ENCODE measurements at regions not wholly inside any gene's neighbourhood (a gene's known extent, or its start where the extent isn't known, plus 50 kb on each side); places are given as distances from the start of the nearest gene placed in this dataset.

GRCh38 chr2:240326246-240326645 lies 109.2 kb upstream of the GPC1 start:
- no peaks in the 10 kb centered on the region for H3K36me3 ChIP-seq (ENCODE audit: control insufficient read depth in 2 of 4, insufficient read depth in 4 of 4, low read length in 3 of 4)
- no peak overlapping the region for H3K4ac ChIP-seq (replicated peaks; ENCODE audit: insufficient read length, low read depth, low read length)
- ChIA-PET POLR2A (ENCODE audit: partially characterized antibody) (no interaction called here), CTCF (ENCODE audit: partially characterized antibody) (no interaction called here)
- H4K91ac ChIP-seq (replicated peaks; ENCODE audit: insufficient read length, low read length): no peak overlapping the region
- no peak overlapping the region for H3K23ac ChIP-seq (ENCODE audit: insufficient read length)
- no peak overlapping the region for H3K18ac ChIP-seq (ENCODE audit: extremely low read depth, low read length)
- no peak overlapping the region for H2AFZ ChIP-seq (ENCODE audit: low read length)
- no peak overlapping the region for H3K9ac ChIP-seq (replicated peaks in 1 of 4; ENCODE audit: extremely low read depth in 1 of 4, low read depth in 3 of 4, low read length in 3 of 4)
- no peak overlapping the region for H4K8ac ChIP-seq (ENCODE audit: extremely low read depth, insufficient read depth, low read length)
- peaks cover 0 to 5% of the 10 kb centered on the region in 2 experiments; a peak in 2 of 4 replicates for H3K9me3 ChIP-seq (ENCODE audit: insufficient read depth in 2 of 2, low read depth in 1 of 2, low read length in 1 of 2)
- H3K56ac ChIP-seq (replicated peaks; ENCODE audit: insufficient read length, low read depth, low read length): no peak overlapping the region
- no peak for FAIRE-seq
- H2BK20ac ChIP-seq (ENCODE audit: low read length): no peak overlapping the region
- H2AK5ac ChIP-seq (ENCODE audit: low read depth, low read length): no peak overlapping the region
- no peak overlapping the region for H2BK5ac ChIP-seq (ENCODE audit: low read depth, low read length)
- no peaks in the 10 kb centered on the region for H3K79me2 ChIP-seq (ENCODE audit: control insufficient read depth in 1 of 2, insufficient read depth in 2 of 2, low read length in 2 of 2)
- DNase-seq (ENCODE audit: low read depth in 1 of 2, low spot score in 2 of 2): no peak
- no peak overlapping the region for H3K14ac ChIP-seq (ENCODE audit: insufficient read length)
- no peak overlapping the region for H3K4me2 ChIP-seq (ENCODE audit: insufficient read depth in 1 of 2, low read depth in 2 of 2, low read length in 2 of 2)
- no peak overlapping the region for H2BK15ac ChIP-seq (ENCODE audit: low read length)
- no peak overlapping the region for H2BK12ac ChIP-seq (ENCODE audit: low read depth, low read length)
- H3K27me3 ChIP-seq (replicated peaks in 1 of 4; ENCODE audit: control insufficient read depth in 3 of 4, extremely low read depth in 1 of 4, insufficient read depth in 3 of 4, low read length in 3 of 4): no peaks in the 10 kb centered on the region
- no peak overlapping the region for H3K4me3 ChIP-seq (ENCODE audit: extremely low read depth in 1 of 4, insufficient read depth in 2 of 4, low read depth in 3 of 4, low read length in 4 of 4)
- WGBS, 2 experiments (ENCODE audit: extremely low coverage in 1 of 2, insufficient coverage in 1 of 2, insufficient read length in 1 of 2, insufficient replicate concordance in 2 of 2, low coverage in 1 of 2, low lambda C conversion rate in 2 of 2, missing lambda C conversion rate in 1 of 2): 92% methylated on average over 4 of the region's 4 CpGs; no CpG with 5 or more reads in 1 of the 2 experiments
- no peaks in the 10 kb centered on the region for H3K23me2 ChIP-seq (ENCODE audit: low read depth, low read length)
- TF ChIP-seq SIRT6 (IDR thresholded peaks at IDR 0.05; ENCODE audit: low read length) (no peak), SP1 (IDR thresholded peaks at IDR 0.05; ENCODE audit: low read depth, low read length) (no peak), EZH2 (IDR thresholded peaks at IDR 0.05; ENCODE audit: low read depth, low read length, severe bottlenecking) (no peak)
- H3K79me1 ChIP-seq (ENCODE audit: low read depth, low read length): no peaks in the 10 kb centered on the region
- H4K5ac ChIP-seq (ENCODE audit: insufficient read length, low read depth, low read length): no peak overlapping the region
- H3K4me1 ChIP-seq (replicated peaks in 1 of 4; ENCODE audit: control insufficient read depth in 3 of 4, insufficient read depth in 4 of 4, low read length in 3 of 4): no peaks in the 10 kb centered on the region
- no peak overlapping the region for H3K27ac ChIP-seq (ENCODE audit: low read depth, low read length)
- no peak overlapping the region for H2BK120ac ChIP-seq (replicated peaks; ENCODE audit: low read depth, low read length)
- H4K20me1 ChIP-seq (replicated peaks in 1 of 2; ENCODE audit: control insufficient read depth in 1 of 2, insufficient read depth in 2 of 2, low read length in 2 of 2): no peaks in the 10 kb centered on the region

All from H1 (cell line).